GM19025 (cell line): ENCODE measurements at regions not wholly inside any gene's neighbourhood (a gene's known extent, or its start where the extent isn't known, plus 50 kb on each side); places are given as distances from the start of the nearest gene placed in this dataset.

Experiments
- ATAC-seq: cut with Tn5 transposase; IDR thresholded peaks from one replicate; pipeline ENCODE4 v1.9.1; 2021; ENCODE audit warnings: mild to moderate bottlenecking, low read depth, moderate library complexity; ENCODE audit not compliant: unreplicated experiment

- no peak for ATAC-seq
Measured at GRCh38 chr7:121473645-121474300, 77.7 kb upstream of the FAM3C start.

GRCh38 chr7:121466455-121466854 is 70.3 kb upstream of the FAM3C start:
- no peak for ATAC-seq

GRCh38 chr7:121459148-121459547 is 63.0 kb upstream of the FAM3C start:
- no peak for ATAC-seq

- ATAC-seq = no peak
Measured at GRCh38 chr7:121456785-121457359, 60.8 kb upstream of the FAM3C start.

- ATAC-seq = no peak
Measured at GRCh38 chr7:121456015-121456414, 59.9 kb upstream of the FAM3C start.

- ATAC-seq = no peak
Measured at GRCh38 chr7:121452389-121452788, 56.3 kb upstream of the FAM3C start.

- no peak for ATAC-seq
Measured at GRCh38 chr7:121451367-121452094, 55.4 kb upstream of the FAM3C start.

- ATAC-seq = no peak
Measured at GRCh38 chr7:121450631-121451198, 54.6 kb upstream of the FAM3C start.

- ATAC-seq = no peak
Measured at GRCh38 chr7:121449735-121450240, 53.7 kb upstream of the FAM3C start.

GRCh38 chr7:121449329-121449728 is 53.2 kb upstream of the FAM3C start:
- ATAC-seq = no peak

GRCh38 chr7:121448429-121448828 is 52.3 kb upstream of the FAM3C start:
- no peak for ATAC-seq

GRCh38 chr7:121447911-121448300 is 51.8 kb upstream of the FAM3C start:
- no peak for ATAC-seq

GRCh38 chr7:121447243-121447910 is 51.3 kb upstream of the FAM3C start:
- no peak for ATAC-seq

- no peak for ATAC-seq
Measured at GRCh38 chr7:121446526-121446925, 50.4 kb upstream of the FAM3C start.
